T-cell (primary cell): ENCODE measurements at regions not wholly inside any gene's neighbourhood (a gene's known extent, or its start where the extent isn't known, plus 50 kb on each side); places are given as distances from the start of the nearest gene placed in this dataset.

Source experiments
- ATAC-seq, 4 experiments: fragments of 200-7000 bp in 3 of 4; fragments of 150-1000 bp in 1 of 4; cut with Tn5 transposase; replicated peaks in 1 of 4; 1 replicate in 3 of 4; 2 replicates in 1 of 4; pipeline ENCODE4 v1.10.0; 2021; ENCODE audit warnings: moderate library complexity in 3 of 4, mild to moderate bottlenecking in 2 of 4, moderate number of reproducible peaks in 1 of 4
- CTCF ChIA-PET, 2 donors: fragments of 300-600 bp; sonication (Branson Sonifier 250); formaldehyde crosslinking; loops; one replicate each; lab custom pipeline; 2022; ENCODE audit warnings: antibody characterized with exemption in 2 of 2; lab: Charles Lee
- POLR2A ChIA-PET, 2 donors: fragments of 300-600 bp; sonication (Branson Sonifier 250); formaldehyde crosslinking; loops; one replicate each; lab custom pipeline; 2022; ENCODE audit warnings: antibody characterized with exemption in 2 of 2; lab: Charles Lee
- DNase-seq, 35 experiments: peaks; one replicate each; pipeline versions ENCODE4 v3.0.0 to v3.0.0-alpha.2; 2013 to 2023
- H3K27ac ChIP-seq: one replicate; pipeline ENCODE4 v1.5.1; 2013; ENCODE audit warnings: low read length
- H3K27me3 ChIP-seq, 2 experiments: replicated peaks in 1 of 2; 1 replicate in 1 of 2; 2 replicates in 1 of 2; pipeline versions ENCODE4 v1.6.1 to v1.7.0; 2013; ENCODE audit warnings: low read length in 1 of 2, mixed read lengths in 1 of 2; ENCODE audit not compliant: control insufficient read depth in 2 of 2, insufficient read depth in 2 of 2; ENCODE audit errors: extremely low read depth in 1 of 2
- H3K36me3 ChIP-seq, 2 donors: 1 replicate in 1 of 2; 2 replicates in 1 of 2; pipeline versions ENCODE4 v1.6.1 to v1.7.0; 2013; ENCODE audit warnings: low read length in 1 of 2; ENCODE audit not compliant: control insufficient read depth in 2 of 2, insufficient read depth in 1 of 2; ENCODE audit errors: extremely low read depth in 1 of 2
- H3K4me1 ChIP-seq, 2 experiments: 1 replicate in 1 of 2; 2 replicates in 1 of 2; pipeline versions ENCODE4 v1.6.1 to v1.7.0; 2013; ENCODE audit warnings: low read length in 2 of 2, mixed read lengths in 1 of 2; ENCODE audit not compliant: insufficient read depth in 2 of 2, control insufficient read depth in 1 of 2; ENCODE audit errors: extremely low read depth in 1 of 2
- H3K4me3 ChIP-seq, 2 donors: 1 replicate in 1 of 2; 2 replicates in 1 of 2; pipeline versions ENCODE4 v1.5.1 to v1.7.0; 2013; ENCODE audit warnings: mild to moderate bottlenecking in 2 of 2, low read length in 1 of 2, moderate library complexity in 1 of 2; ENCODE audit not compliant: control insufficient read depth in 1 of 2; ENCODE audit errors: extremely low read depth in 1 of 2
- H3K9me3 ChIP-seq: 2 replicates; pipeline ENCODE4 v1.7.0; 2013
- H3K27ac Mint-ChIP-seq, 2 donors: one replicate each; pipeline ENCODE4 v1.8.0; 2020 to 2021; ENCODE audit warnings: mild to moderate bottlenecking in 2 of 2, mixed read lengths in 2 of 2
- H3K27me3 Mint-ChIP-seq, 2 donors: one replicate each; pipeline ENCODE4 v1.8.0; 2021 to 2022; ENCODE audit warnings: mixed read lengths in 2 of 2
- H3K36me3 Mint-ChIP-seq: one replicate; pipeline ENCODE4 v1.8.0; 2021; ENCODE audit warnings: mixed read lengths
- H3K4me1 Mint-ChIP-seq, 3 donors: one replicate each; pipeline ENCODE4 v1.8.0; 2020 to 2022; ENCODE audit warnings: mixed read lengths in 3 of 3, mild to moderate bottlenecking in 1 of 3
- H3K4me3 Mint-ChIP-seq, 3 donors: one replicate each; pipeline ENCODE4 v1.8.0; 2020 to 2022; ENCODE audit warnings: mild to moderate bottlenecking in 3 of 3, mixed read lengths in 3 of 3, moderate library complexity in 3 of 3
- H3K9me3 Mint-ChIP-seq, 3 donors: one replicate each; pipeline ENCODE4 v1.8.0; 2020 to 2022; ENCODE audit warnings: mixed read lengths in 3 of 3
- WGBS: methylation state at CpG from one replicate; pipeline ENCODE4 v1.1.5; 2013; ENCODE audit warnings: missing lambda C conversion rate; ENCODE audit not compliant: insufficient coverage; 5-methylcytosine and 5-hydroxymethylcytosine counted together

DNA sequence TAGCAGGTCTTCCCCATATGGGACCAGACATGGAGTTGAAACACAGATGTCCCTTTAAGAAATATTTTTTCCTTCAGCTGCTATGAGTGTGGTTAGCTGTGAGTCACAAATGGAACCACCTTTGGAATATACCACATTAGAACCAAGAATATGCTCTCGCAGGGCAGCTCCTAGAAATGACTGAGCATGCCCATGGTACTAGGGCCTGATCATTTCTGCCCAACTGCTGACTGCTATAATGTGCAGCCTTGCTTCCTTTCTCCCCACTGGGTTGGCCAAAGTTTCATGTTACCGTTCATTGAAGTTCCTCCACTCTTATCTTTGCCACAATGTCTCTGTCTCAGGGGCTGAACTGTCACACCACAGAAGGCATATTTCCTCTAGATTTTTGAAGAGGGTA lies 1074.6 kb downstream of the FLRT2 start:
- Histone ChIP-seq H3K4me1 (no peaks in the 10 kb centered on the region), H3K27me3 (no peaks in the 10 kb centered on the region), H3K36me3 (no peaks in the 10 kb centered on the region), H3K9me3 (no peaks in the 10 kb centered on the region), H3K4me3 (no peak overlapping the region), H3K27ac (no peak overlapping the region)
- Mint-ChIP-seq H3K4me3 (no peak overlapping the region), H3K27ac (no peak overlapping the region), H3K27me3 (no peaks in the 10 kb centered on the region), H3K36me3 (no peaks in the 10 kb centered on the region), H3K9me3 (peaks cover 7 to 15% (median 10%) of the 10 kb centered on the region in 3 donors), H3K4me1 (no peaks in the 10 kb centered on the region)
- POLR2A ChIA-PET: no interaction called here
- ATAC-seq (no peak), DNase-seq (no peak)
- 80% methylated on average over 1 of the region's 2 CpGs for WGBS
- CTCF ChIA-PET: no interaction called here

GRCh38 chr14:86602263-86602662 lies 1072.3 kb downstream of the FLRT2 start:
- no peaks in the 10 kb centered on the region for H3K4me1 Mint-ChIP-seq
- H3K36me3 Mint-ChIP-seq: no peaks in the 10 kb centered on the region
- no peak overlapping the region for H3K27ac ChIP-seq

GRCh38 chr14:86601813-86602212 lies 1071.9 kb downstream of the FLRT2 start:
- H3K27ac Mint-ChIP-seq: no peak overlapping the region
- H3K36me3 Mint-ChIP-seq: no peaks in the 10 kb centered on the region
- H3K4me1 Mint-ChIP-seq: no peaks in the 10 kb centered on the region
- peaks cover 5 to 15% (median 10%) of the 10 kb centered on the region in 3 donors for H3K9me3 Mint-ChIP-seq
- ATAC-seq (no peak), DNase-seq (no peak)
- Histone ChIP-seq H3K27ac (no peak overlapping the region), H3K27me3 (no peaks in the 10 kb centered on the region), H3K36me3 (no peaks in the 10 kb centered on the region), H3K4me3 (no peak overlapping the region), H3K9me3 (no peaks in the 10 kb centered on the region), H3K4me1 (no peaks in the 10 kb centered on the region)
- ChIA-PET CTCF (no interaction called here), POLR2A (no interaction called here)
- H3K27me3 Mint-ChIP-seq: no peaks in the 10 kb centered on the region
- H3K4me3 Mint-ChIP-seq: no peak overlapping the region
- WGBS: no CpG with 5 or more reads among the region's 2 CpGs

More at GRCh38 chr14:86602263-86602662, 1072.3 kb downstream of the FLRT2 start:
- H3K36me3 ChIP-seq: no peaks in the 10 kb centered on the region
- H3K27ac Mint-ChIP-seq: no peak overlapping the region
- DNase-seq (no peak), ATAC-seq (no peak)
- peaks cover 5 to 15% (median 10%) of the 10 kb centered on the region in 3 donors for H3K9me3 Mint-ChIP-seq
- no peak overlapping the region for H3K4me3 ChIP-seq
- no CpG with 5 or more reads among the region's 3 CpGs for WGBS
- H3K4me3 Mint-ChIP-seq: no peak overlapping the region
- H3K4me1 ChIP-seq: no peaks in the 10 kb centered on the region
- H3K27me3 ChIP-seq: no peaks in the 10 kb centered on the region
- ChIA-PET POLR2A (no interaction called here), CTCF (no interaction called here)
- H3K9me3 ChIP-seq: no peaks in the 10 kb centered on the region
- no peaks in the 10 kb centered on the region for H3K27me3 Mint-ChIP-seq

- ChIA-PET CTCF (no interaction called here), POLR2A (no interaction called here)
- no peak for DNase-seq
- Mint-ChIP-seq H3K27me3 (no peaks in the 10 kb centered on the region), H3K4me1 (no peaks in the 10 kb centered on the region), H3K36me3 (no peaks in the 10 kb centered on the region), H3K27ac (no peak overlapping the region), H3K9me3 (peaks cover 5 to 11% (median 7%) of the 10 kb centered on the region in 3 donors), H3K4me3 (no peak overlapping the region)
- 100% methylated on average over 1 of the region's 4 CpGs for WGBS
- no peak for ATAC-seq
- Histone ChIP-seq H3K9me3 (no peaks in the 10 kb centered on the region), H3K4me1 (no peaks in the 10 kb centered on the region), H3K36me3 (no peaks in the 10 kb centered on the region), H3K4me3 (no peak overlapping the region), H3K27me3 (no peaks in the 10 kb centered on the region), H3K27ac (no peak overlapping the region)
Observed at GRCh38 chr14:86597279-86597678, 1067.3 kb downstream of the FLRT2 start.

DNA sequence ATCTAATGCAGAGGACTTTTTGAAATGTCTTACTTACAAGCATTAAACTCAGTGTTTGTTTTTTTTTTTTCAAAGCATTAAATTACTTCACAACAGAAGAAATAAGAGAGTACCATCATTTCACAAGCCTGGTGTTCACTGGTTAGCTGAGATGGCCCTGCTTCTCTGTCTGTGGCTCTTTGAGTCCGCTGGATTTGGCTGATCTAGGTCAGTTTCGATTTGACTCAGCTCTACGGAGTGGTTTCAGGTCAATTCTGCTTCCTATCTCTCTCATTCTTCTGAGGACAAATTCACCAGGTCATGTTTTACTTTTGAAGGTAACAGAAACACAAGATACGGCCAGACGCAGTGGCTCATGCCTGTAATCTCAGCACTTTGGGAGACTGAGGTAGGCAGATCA lies 1066.1 kb downstream of the FLRT2 start:
- H3K9me3 ChIP-seq: no peaks in the 10 kb centered on the region
- H3K4me3 Mint-ChIP-seq: no peak overlapping the region

GRCh38 chr14:86575141-86575540 lies 1045.2 kb downstream of the FLRT2 start:
- Mint-ChIP-seq H3K27me3 (no peaks in the 10 kb centered on the region), H3K9me3 (peaks cover 3 to 12% (median 11%) of the 10 kb centered on the region in 3 donors), H3K27ac (no peak overlapping the region), H3K4me3 (no peak overlapping the region), H3K4me1 (no peaks in the 10 kb centered on the region), H3K36me3 (no peaks in the 10 kb centered on the region)
- no peaks in the 10 kb centered on the region for H3K36me3 ChIP-seq
- no peak for ATAC-seq
- CTCF ChIA-PET: no interaction called here
- DNase-seq: no peak
- no peak overlapping the region for H3K27ac ChIP-seq
- POLR2A ChIA-PET: no interaction called here
- no CpG with 5 or more reads among the region's 1 CpG for WGBS
- no peak overlapping the region for H3K4me3 ChIP-seq
- H3K27me3 ChIP-seq: no peaks in the 10 kb centered on the region
- no peaks in the 10 kb centered on the region for H3K9me3 ChIP-seq
- no peaks in the 10 kb centered on the region for H3K4me1 ChIP-seq

More for the DNA sequence above, 1066.1 kb downstream of the FLRT2 start:
- ChIA-PET POLR2A (no interaction called here), CTCF (interaction anchor here in 1 of 2 donors (0.6 kb wide), 1 partner anchor 19 kb away, joined by 3 read pairs; no protein-coding TSS in a partner anchor)
- no peak overlapping the region for H3K27ac Mint-ChIP-seq
- H3K4me3 ChIP-seq: no peak overlapping the region
- no peaks in the 10 kb centered on the region for H3K27me3 Mint-ChIP-seq
- WGBS: 73% methylated on average over 3 of the region's 5 CpGs
- no peaks in the 10 kb centered on the region for H3K36me3 Mint-ChIP-seq
- no peaks in the 10 kb centered on the region for H3K36me3 ChIP-seq
- H3K4me1 ChIP-seq: no peaks in the 10 kb centered on the region
- no peak overlapping the region for H3K27ac ChIP-seq
- ATAC-seq (peak in 1 of 4 experiments; percentile 29), DNase-seq (no peak)
- H3K4me1 Mint-ChIP-seq: no peaks in the 10 kb centered on the region
- peaks cover 5 to 9% (median 7%) of the 10 kb centered on the region in 3 donors for H3K9me3 Mint-ChIP-seq
- no peaks in the 10 kb centered on the region for H3K27me3 ChIP-seq

- Mint-ChIP-seq H3K27ac (no peak overlapping the region), H3K9me3 (peaks cover 3 to 16% (median 9%) of the 10 kb centered on the region in 3 donors), H3K4me1 (no peaks in the 10 kb centered on the region), H3K4me3 (no peak overlapping the region), H3K36me3 (no peaks in the 10 kb centered on the region), H3K27me3 (no peaks in the 10 kb centered on the region)
- ChIA-PET CTCF (no interaction called here), POLR2A (no interaction called here)
- H3K9me3 ChIP-seq: no peaks in the 10 kb centered on the region
- no peaks in the 10 kb centered on the region for H3K4me1 ChIP-seq
- no peak for ATAC-seq
- no peak overlapping the region for H3K4me3 ChIP-seq
- no peak overlapping the region for H3K27ac ChIP-seq
- no CpG with 5 or more reads among the region's 1 CpG for WGBS
- H3K36me3 ChIP-seq: no peaks in the 10 kb centered on the region
- no peaks in the 10 kb centered on the region for H3K27me3 ChIP-seq
- no peak for DNase-seq
Observed at GRCh38 chr14:86574778-86575129, 1044.8 kb downstream of the FLRT2 start.
